Stomach (tissue), 4 donors: ENCODE measurements at regions not wholly inside any gene's neighbourhood (a gene's known extent, or its start where the extent isn't known, plus 50 kb on each side); places are given as distances from the start of the nearest gene placed in this dataset.

Experiments
- CTCF ChIP-seq, 7 experiments: fragments of 450-650 bp in 4 of 7; fragments of 200-600 bp in 3 of 7; sonication (generic) in 3 of 7; IDR thresholded peaks; one replicate each; pipeline ENCODE4 v1.5.1; 2016 to 2019; ENCODE audit warnings: antibody characterized with exemption in 7 of 7, control low read depth in 2 of 7, mild to moderate bottlenecking in 1 of 7
- EP300 ChIP-seq: sonication (generic); formaldehyde crosslinking; IDR thresholded peaks from one replicate; pipeline ENCODE4 v1.6.1; 2017; ENCODE audit warnings: antibody characterized with exemption
- POLR2A ChIP-seq, 4 donors: fragments of 450-650 bp; IDR thresholded peaks; one replicate each; pipeline ENCODE4 v1.6.1; 2016; ENCODE audit warnings: antibody characterized with exemption in 4 of 4, control low read depth in 2 of 4, mild to moderate bottlenecking in 1 of 4, moderate library complexity in 1 of 4
- POLR2AphosphoS5 ChIP-seq, 3 donors: sonication (generic); formaldehyde crosslinking; IDR thresholded peaks; one replicate each; pipeline ENCODE4 v1.6.1; 2016; ENCODE audit warnings: antibody characterized with exemption in 3 of 3

GRCh38 chr4:186458050-186458449, 97.3 kb downstream of the MTNR1A start:
- TF ChIP-seq POLR2AphosphoS5 (IDR thresholded peaks at IDR 0.05) (no peak), CTCF (IDR thresholded peaks at IDR 0.05) (no peak), EP300 (no peak), POLR2A (IDR thresholded peaks at IDR 0.05) (no peak)
